Transverse colon (tissue), 4 donors: ENCODE measurements at regions not wholly inside any gene's neighbourhood (a gene's known extent, or its start where the extent isn't known, plus 50 kb on each side); places are given as distances from the start of the nearest gene placed in this dataset.
A peak's percentile ranks its signal among the peaks of the same experiment; 100 is the strongest.

ENCODE experiments used
- DNase-seq: peaks from one replicate; pipeline ENCODE4 v3.0.0-alpha.2; 2019
- H3K27ac ChIP-seq, 4 donors: fragments of 200-600 bp; sonication (generic); 2 replicates each; pipeline ENCODE4 v1.5.1; 2016 to 2018; ENCODE audit warnings: inconsistent platforms in 4 of 4
- H3K27me3 ChIP-seq: fragments of 200-600 bp; sonication (generic); 2 replicates; pipeline ENCODE4 v1.5.1; 2017; ENCODE audit warnings: inconsistent platforms
- H3K36me3 ChIP-seq, 4 donors: fragments of 200-600 bp; sonication (generic); 2 replicates each; pipeline ENCODE4 v1.5.1; 2017 to 2019; ENCODE audit warnings: inconsistent platforms in 4 of 4
- H3K4me1 ChIP-seq, 4 donors: fragments of 200-600 bp; sonication (generic); 2 replicates each; pipeline ENCODE4 v1.5.1; 2017 to 2020; ENCODE audit warnings: inconsistent platforms in 4 of 4
- H3K4me3 ChIP-seq, 4 donors: fragments of 200-600 bp; sonication (generic); 1 replicate in 1 of 4; 2 replicates in 3 of 4; pipeline versions ENCODE4 v1.5.1 to v1.6.1; 2017 to 2019; ENCODE audit warnings: inconsistent platforms in 4 of 4
- H3K9me3 ChIP-seq, 2 donors: fragments of 200-600 bp; sonication (generic); 2 replicates each; pipeline ENCODE4 v1.5.1; 2017 to 2019; ENCODE audit warnings: inconsistent platforms in 2 of 2
- CTCF ChIP-seq, 5 experiments: fragments of 200-600 bp in 3 of 5; fragments of 450-650 bp in 2 of 5; sonication (generic) in 3 of 5; IDR thresholded peaks; 1 replicate in 2 of 5; 2 replicates in 3 of 5; pipeline ENCODE4 v1.5.1; 2016 to 2017; ENCODE audit warnings: antibody characterized with exemption in 5 of 5, inconsistent platforms in 3 of 5, mild to moderate bottlenecking in 2 of 5, moderate library complexity in 1 of 5
- EP300 ChIP-seq: sonication (generic); formaldehyde crosslinking; IDR thresholded peaks from one replicate; pipeline ENCODE4 v1.6.1; 2017; ENCODE audit warnings: antibody characterized with exemption, low read depth
- POLR2A ChIP-seq: fragments of 450-650 bp; IDR thresholded peaks from one replicate; pipeline ENCODE4 v1.6.1; 2016; ENCODE audit warnings: antibody characterized with exemption, mild to moderate bottlenecking, moderate library complexity
- POLR2AphosphoS5 ChIP-seq, 3 donors: sonication (generic); formaldehyde crosslinking; IDR thresholded peaks; one replicate each; pipeline ENCODE4 v1.6.1; 2016; ENCODE audit warnings: antibody characterized with exemption in 3 of 3
- WGBS, 2 donors: methylation state at CpG; one replicate each; pipeline ENCODE4 v1.1.5; 2018; ENCODE audit warnings: low coverage in 1 of 2; 5-methylcytosine and 5-hydroxymethylcytosine counted together
- in situ Hi-C, 4 donors: fragments of 200-750 bp; cut with MboI; loops; one replicate each; pipeline versions ENCODE4 v1.15.0 to v1.15.1; 2017; ENCODE audit warnings: low sequenced_read_pairs in 3 of 4, low pct_ligation_motif_present in 1 of 4, low pct_unique_long_range_greater_than_20kb in 1 of 4
- intact Hi-C: fragments of 100-400 bp; cut with DNase I; formaldehyde crosslinking; loops from one replicate; pipeline ENCODE4 v1.15.1; 2023; ENCODE audit warnings: low total_unique reads

DNA sequence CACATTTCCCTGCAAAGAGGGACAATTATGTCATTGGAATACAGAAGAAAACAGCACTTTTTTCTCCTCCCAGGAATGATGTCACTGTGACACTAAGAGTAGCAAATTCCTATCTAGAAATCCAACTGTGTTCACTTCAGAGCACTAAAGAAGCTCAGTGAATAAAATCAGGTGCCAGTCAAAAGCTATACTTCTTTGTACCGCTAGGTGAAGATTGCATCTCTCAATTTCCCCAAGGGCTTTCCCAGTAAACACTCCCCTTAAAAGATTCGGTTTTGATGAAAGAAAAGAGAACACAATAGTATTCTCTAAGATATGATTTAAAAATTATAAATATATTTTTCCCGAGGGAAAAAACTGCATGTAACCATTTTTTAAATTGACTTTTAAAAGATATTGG, 104.7 kb upstream of the MID1 start:
- H3K27me3 ChIP-seq: no peaks in the 10 kb centered on the region
- 38 to 41% methylated on average over 1 to 3 of the region's 3 CpGs for WGBS, 2 donors
- DNase-seq: no peak
- no peak overlapping the region for H3K27ac ChIP-seq
- H3K9me3 ChIP-seq: no peaks in the 10 kb centered on the region
- intact Hi-C loops: loop anchor here (10.0 kb wide), 1 partner anchor 540 kb away; no protein-coding TSS in a partner anchor
- in situ Hi-C loops: loop anchor here in 1 of 4 donors (10.0 kb wide), 1 partner anchor 530 kb away; no protein-coding TSS in a partner anchor
- no peak overlapping the region for H3K4me3 ChIP-seq
- no peaks in the 10 kb centered on the region for H3K36me3 ChIP-seq
- TF ChIP-seq EP300 (no peak), CTCF (IDR thresholded peaks at IDR 0.05) (peak in 1 of 5 experiments; percentile 14)
- H3K4me1 ChIP-seq: no peaks in the 10 kb centered on the region

- 73% methylated on average over 3 of the region's 3 CpGs; no CpG with 5 or more reads in 1 of the 2 donors for WGBS, 2 donors
- Histone ChIP-seq H3K27me3 (no peaks in the 10 kb centered on the region), H3K36me3 (no peaks in the 10 kb centered on the region), H3K9me3 (no peaks in the 10 kb centered on the region), H3K27ac (no peak overlapping the region), H3K4me1 (no peaks in the 10 kb centered on the region), H3K4me3 (no peak overlapping the region)
- TF ChIP-seq POLR2A (no peak), POLR2AphosphoS5 (IDR thresholded peaks at IDR 0.05) (no peak), CTCF (IDR thresholded peaks at IDR 0.05) (no peak), EP300 (no peak)
- intact Hi-C loops: loop anchor here (10.0 kb wide), 1 partner anchor 542 kb away; no protein-coding TSS in a partner anchor
- DNase-seq: no peak
- in situ Hi-C loops: loop anchor here in 1 of 4 donors (10.0 kb wide), 1 partner anchor 532 kb away; no protein-coding TSS in a partner anchor
These were observed 106.3 kb upstream of the MID1 start for GRCh38 chrX:10726647-10727046.

DNA sequence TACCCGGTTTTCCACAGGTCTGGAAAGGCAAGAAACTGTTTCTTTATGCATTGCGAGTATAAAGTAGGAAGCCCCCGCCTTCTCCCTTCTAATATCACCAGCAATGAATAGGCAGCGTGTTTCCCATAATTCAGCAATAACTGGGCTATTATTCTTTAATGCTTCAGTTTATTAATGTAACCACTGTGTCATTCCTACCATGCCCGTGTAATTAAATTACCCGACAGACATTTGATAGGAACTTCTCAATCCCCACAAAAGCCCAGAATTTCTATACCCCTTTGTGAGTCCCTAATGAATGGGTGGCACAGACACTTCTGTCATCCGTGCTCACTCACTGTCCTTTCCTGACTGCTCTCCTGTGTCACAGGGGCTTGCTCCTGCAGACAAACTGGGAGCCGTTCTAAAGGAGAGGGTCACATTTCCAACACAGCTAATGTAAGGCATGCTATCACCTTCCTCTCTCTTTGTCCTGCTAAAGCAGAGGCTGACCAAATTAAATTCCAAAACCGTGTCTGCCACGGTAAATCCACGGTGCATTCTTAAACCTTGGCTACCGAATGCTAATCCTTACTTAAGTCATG, 108.5 kb upstream of the MID1 start:
- DNase-seq: no peak
- intact Hi-C loops (loop anchor here (10.0 kb wide), 1 partner anchor 544 kb away; no protein-coding TSS in a partner anchor), in situ Hi-C loops (loop anchor here in 1 of 4 donors (10.0 kb wide), 1 partner anchor 534 kb away; no protein-coding TSS in a partner anchor)
- Histone ChIP-seq H3K4me1 (no peaks in the 10 kb centered on the region), H3K27ac (no peak overlapping the region), H3K9me3 (no peaks in the 10 kb centered on the region), H3K4me3 (no peak overlapping the region), H3K36me3 (no peaks in the 10 kb centered on the region), H3K27me3 (no peaks in the 10 kb centered on the region)
- TF ChIP-seq CTCF (IDR thresholded peaks at IDR 0.05) (no peak), POLR2A (no peak), EP300 (no peak), POLR2AphosphoS5 (IDR thresholded peaks at IDR 0.05) (no peak)
- 71 to 100% methylated on average over 1 to 12 of the region's 12 CpGs for whole genome bisulfite sequencing, 2 donors

DNA sequence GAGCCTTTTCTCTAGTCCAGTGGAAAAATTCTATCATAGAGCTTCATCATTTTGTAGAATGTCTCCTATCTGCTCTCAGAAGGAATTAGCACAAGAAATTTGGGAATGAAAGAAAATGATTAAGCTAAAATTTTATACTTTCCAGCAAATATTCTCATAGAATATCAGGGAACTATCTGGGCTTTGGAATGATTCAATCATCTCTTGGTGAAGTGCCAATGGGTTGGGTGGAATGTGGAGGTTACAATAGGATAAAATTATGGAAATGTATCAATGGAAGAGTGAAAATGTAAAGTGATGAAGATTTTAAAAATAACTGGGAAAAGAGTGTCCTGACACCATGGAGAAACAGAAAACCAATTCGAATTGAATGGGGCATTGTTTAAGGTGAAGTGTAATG, 119.0 kb upstream of the MID1 start:
- intact Hi-C loops: no loop called here
- TF ChIP-seq EP300 (no peak), POLR2AphosphoS5 (IDR thresholded peaks at IDR 0.05) (no peak), POLR2A (no peak), CTCF (IDR thresholded peaks at IDR 0.05) (no peak)

More for the DNA sequence above, 119.0 kb upstream of the MID1 start:
- Histone ChIP-seq H3K4me3 (no peak overlapping the region), H3K27ac (no peak overlapping the region), H3K9me3 (no peaks in the 10 kb centered on the region), H3K27me3 (no peaks in the 10 kb centered on the region), H3K36me3 (no peaks in the 10 kb centered on the region), H3K4me1 (no peaks in the 10 kb centered on the region)
- in situ Hi-C loops: no loop called here
- WGBS, 2 donors: 44 to 83% methylated on average over 1 of the region's 1 CpG
- DNase-seq: no peak
